Ecto neural progenitor cell (in vitro differentiated cells): ENCODE measurements at regions not wholly inside any gene's neighbourhood (a gene's known extent, or its start where the extent isn't known, plus 50 kb on each side); places are given as distances from the start of the nearest gene placed in this dataset.

ENCODE experiments used
- DNase-seq: peaks from one replicate; pipeline ENCODE4 v3.0.0-alpha.2; 2018; ENCODE audit warnings: low spot score

DNA sequence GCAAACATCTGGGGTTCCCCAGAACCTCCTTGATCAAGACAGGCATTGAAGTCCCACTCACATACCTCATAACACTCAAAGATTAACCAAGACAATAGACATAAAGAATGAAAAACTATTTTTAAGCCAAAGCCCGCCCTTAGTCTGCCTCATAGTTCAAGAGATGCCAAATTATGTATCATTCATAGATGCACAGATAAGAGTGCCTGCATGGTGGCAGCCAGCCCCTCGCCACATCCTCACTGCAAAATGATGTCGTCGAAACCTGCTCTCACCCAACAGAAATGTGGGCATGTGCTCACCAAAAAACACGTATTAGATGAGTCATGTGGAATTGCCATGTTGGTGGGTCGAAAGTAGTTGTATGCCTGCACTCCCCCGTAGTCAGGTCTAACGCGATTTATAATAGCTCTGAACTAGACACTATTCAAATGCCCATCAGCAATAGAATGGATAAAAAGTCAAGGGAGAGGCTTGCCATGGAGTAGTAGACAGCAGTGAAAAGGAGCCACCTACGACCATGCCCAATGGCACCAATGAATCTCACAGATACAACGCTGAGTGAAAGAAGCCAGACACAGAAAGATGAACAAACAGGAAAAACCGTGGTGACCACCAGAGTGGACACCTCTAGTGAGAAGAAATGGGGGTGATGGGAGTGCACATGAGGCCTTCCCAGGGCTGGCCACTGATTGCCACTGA is 64.8 kb downstream of the C16orf95 start:
- DNase-seq, result no peak
